Keratinocyte (primary cell): ENCODE measurements at regions not wholly inside any gene's neighbourhood (a gene's known extent, or its start where the extent isn't known, plus 50 kb on each side); places are given as distances from the start of the nearest gene placed in this dataset.

Source experiments
- EZH2 ChIP-seq: IDR thresholded peaks from one replicate; pipeline ENCODE4 v1.6.1; 2012; ENCODE audit warnings: inconsistent platforms, mild to moderate bottlenecking, low read length, moderate library complexity
- TF ChIP-seq, protein P1 (sequence below), 3 experiments: IDR thresholded peaks in 1 of 3; conservative IDR thresholded peaks in 1 of 3; optimal IDR thresholded peaks in 1 of 3; 2 replicates in 2 of 3; 3 replicates in 1 of 3; pipeline versions ENCODE3 to v1.5.1; 2011; ENCODE audit warnings: low read length in 3 of 3, mild to moderate bottlenecking in 3 of 3, moderate library complexity in 2 of 3, control low read depth in 1 of 3, inconsistent platforms in 1 of 3; ENCODE audit not compliant: insufficient read depth in 2 of 3; ENCODE audit errors: extremely low read depth in 1 of 3

GRCh38 chr3:135807879-135808278 is 157.6 kb upstream of the PPP2R3A start:
- TF ChIP-seq, protein P1, sequence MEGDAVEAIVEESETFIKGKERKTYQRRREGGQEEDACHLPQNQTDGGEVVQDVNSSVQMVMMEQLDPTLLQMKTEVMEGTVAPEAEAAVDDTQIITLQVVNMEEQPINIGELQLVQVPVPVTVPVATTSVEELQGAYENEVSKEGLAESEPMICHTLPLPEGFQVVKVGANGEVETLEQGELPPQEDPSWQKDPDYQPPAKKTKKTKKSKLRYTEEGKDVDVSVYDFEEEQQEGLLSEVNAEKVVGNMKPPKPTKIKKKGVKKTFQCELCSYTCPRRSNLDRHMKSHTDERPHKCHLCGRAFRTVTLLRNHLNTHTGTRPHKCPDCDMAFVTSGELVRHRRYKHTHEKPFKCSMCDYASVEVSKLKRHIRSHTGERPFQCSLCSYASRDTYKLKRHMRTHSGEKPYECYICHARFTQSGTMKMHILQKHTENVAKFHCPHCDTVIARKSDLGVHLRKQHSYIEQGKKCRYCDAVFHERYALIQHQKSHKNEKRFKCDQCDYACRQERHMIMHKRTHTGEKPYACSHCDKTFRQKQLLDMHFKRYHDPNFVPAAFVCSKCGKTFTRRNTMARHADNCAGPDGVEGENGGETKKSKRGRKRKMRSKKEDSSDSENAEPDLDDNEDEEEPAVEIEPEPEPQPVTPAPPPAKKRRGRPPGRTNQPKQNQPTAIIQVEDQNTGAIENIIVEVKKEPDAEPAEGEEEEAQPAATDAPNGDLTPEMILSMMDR (optimal IDR thresholded peaks at IDR 0.05 in 1 of 3, IDR thresholded peaks at IDR 0.05 in 1 of 3, conservative IDR thresholded peaks at IDR 0.05 in 1 of 3; ENCODE audit: extremely low read depth in 1 of 3, insufficient read depth in 2 of 3, low read length in 3 of 3) = no peak
- no peak for TF ChIP-seq EZH2
